HL-60 (cell line): ENCODE measurements at regions not wholly inside any gene's neighbourhood (a gene's known extent, or its start where the extent isn't known, plus 50 kb on each side); places are given as distances from the start of the nearest gene placed in this dataset.
"Not testable (repeated sequence)": the region's sequence is repeated elsewhere in the genome, so short reads cannot be mapped to it uniquely, and the experiment has no call there.

Experiments
- POLR2AphosphoS5 ChIP-seq: IDR thresholded peaks from 2 replicates; pipeline ENCODE4 v1.6.1; 2012; ENCODE audit warnings: low read depth
- TF ChIP-seq, protein P1 (sequence below): IDR thresholded peaks from one replicate; pipeline ENCODE4 v1.5.1; 2011; ENCODE audit warnings: low read length, control low read depth, inconsistent platforms; ENCODE audit not compliant: insufficient read depth
- TF ChIP-seq, protein P2 (sequence below): IDR thresholded peaks from 2 replicates; pipeline ENCODE4 v1.6.1; 2012; ENCODE audit warnings: low read depth; ENCODE audit not compliant: insufficient replicate concordance

DNA sequence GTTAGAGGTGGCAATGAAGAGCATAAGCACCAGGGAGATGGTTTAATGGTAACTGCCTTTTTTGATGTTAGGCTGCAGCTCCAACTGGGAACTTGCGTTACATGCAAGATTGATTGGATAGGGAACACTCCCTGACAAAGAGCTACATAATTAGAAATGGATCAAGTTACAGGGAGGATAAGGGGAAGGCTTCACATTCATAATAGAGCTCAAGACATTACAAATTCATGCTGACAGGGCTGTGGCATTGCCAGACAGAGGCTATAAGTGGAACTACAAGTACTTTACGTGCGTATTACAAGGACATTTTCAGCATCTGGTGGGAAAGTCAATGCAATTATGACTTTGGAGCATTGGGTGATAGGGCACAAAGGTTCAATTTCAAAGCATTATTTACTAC lies 55.3 kb upstream of the CCDC80 start:
- TF ChIP-seq, protein P1, sequence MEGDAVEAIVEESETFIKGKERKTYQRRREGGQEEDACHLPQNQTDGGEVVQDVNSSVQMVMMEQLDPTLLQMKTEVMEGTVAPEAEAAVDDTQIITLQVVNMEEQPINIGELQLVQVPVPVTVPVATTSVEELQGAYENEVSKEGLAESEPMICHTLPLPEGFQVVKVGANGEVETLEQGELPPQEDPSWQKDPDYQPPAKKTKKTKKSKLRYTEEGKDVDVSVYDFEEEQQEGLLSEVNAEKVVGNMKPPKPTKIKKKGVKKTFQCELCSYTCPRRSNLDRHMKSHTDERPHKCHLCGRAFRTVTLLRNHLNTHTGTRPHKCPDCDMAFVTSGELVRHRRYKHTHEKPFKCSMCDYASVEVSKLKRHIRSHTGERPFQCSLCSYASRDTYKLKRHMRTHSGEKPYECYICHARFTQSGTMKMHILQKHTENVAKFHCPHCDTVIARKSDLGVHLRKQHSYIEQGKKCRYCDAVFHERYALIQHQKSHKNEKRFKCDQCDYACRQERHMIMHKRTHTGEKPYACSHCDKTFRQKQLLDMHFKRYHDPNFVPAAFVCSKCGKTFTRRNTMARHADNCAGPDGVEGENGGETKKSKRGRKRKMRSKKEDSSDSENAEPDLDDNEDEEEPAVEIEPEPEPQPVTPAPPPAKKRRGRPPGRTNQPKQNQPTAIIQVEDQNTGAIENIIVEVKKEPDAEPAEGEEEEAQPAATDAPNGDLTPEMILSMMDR = not testable (repeated sequence)
- TF ChIP-seq, protein P2, sequence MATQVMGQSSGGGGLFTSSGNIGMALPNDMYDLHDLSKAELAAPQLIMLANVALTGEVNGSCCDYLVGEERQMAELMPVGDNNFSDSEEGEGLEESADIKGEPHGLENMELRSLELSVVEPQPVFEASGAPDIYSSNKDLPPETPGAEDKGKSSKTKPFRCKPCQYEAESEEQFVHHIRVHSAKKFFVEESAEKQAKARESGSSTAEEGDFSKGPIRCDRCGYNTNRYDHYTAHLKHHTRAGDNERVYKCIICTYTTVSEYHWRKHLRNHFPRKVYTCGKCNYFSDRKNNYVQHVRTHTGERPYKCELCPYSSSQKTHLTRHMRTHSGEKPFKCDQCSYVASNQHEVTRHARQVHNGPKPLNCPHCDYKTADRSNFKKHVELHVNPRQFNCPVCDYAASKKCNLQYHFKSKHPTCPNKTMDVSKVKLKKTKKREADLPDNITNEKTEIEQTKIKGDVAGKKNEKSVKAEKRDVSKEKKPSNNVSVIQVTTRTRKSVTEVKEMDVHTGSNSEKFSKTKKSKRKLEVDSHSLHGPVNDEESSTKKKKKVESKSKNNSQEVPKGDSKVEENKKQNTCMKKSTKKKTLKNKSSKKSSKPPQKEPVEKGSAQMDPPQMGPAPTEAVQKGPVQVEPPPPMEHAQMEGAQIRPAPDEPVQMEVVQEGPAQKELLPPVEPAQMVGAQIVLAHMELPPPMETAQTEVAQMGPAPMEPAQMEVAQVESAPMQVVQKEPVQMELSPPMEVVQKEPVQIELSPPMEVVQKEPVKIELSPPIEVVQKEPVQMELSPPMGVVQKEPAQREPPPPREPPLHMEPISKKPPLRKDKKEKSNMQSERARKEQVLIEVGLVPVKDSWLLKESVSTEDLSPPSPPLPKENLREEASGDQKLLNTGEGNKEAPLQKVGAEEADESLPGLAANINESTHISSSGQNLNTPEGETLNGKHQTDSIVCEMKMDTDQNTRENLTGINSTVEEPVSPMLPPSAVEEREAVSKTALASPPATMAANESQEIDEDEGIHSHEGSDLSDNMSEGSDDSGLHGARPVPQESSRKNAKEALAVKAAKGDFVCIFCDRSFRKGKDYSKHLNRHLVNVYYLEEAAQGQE = not testable (repeated sequence)
- TF ChIP-seq POLR2AphosphoS5 = not testable (repeated sequence)
